Prostate gland (tissue), 2 donors: ENCODE measurements at regions not wholly inside any gene's neighbourhood (a gene's known extent, or its start where the extent isn't known, plus 50 kb on each side); places are given as distances from the start of the nearest gene placed in this dataset.
"Not testable (repeated sequence)": the region's sequence is repeated elsewhere in the genome, so short reads cannot be mapped to it uniquely, and the experiment has no call there.

ENCODE experiments used
- DNase-seq: peaks from one replicate; pipeline ENCODE4 v3.0.0-alpha.2; 2019; ENCODE audit warnings: low spot score
- H3K27ac ChIP-seq, 2 donors: fragments of 200-600 bp; sonication (generic); 2 replicates each; pipeline ENCODE4 v1.5.1; 2017 to 2019
- H3K27me3 ChIP-seq: fragments of 200-600 bp; sonication (generic); replicated peaks from 2 replicates; pipeline ENCODE4 v1.5.1; 2019; ENCODE audit not compliant: insufficient read depth
- H3K36me3 ChIP-seq, 2 donors: fragments of 200-600 bp; sonication (generic); 1 replicate in 1 of 2; 2 replicates in 1 of 2; pipeline versions ENCODE4 v1.5.1 to v1.8.1; 2017 to 2019
- H3K4me1 ChIP-seq: fragments of 200-600 bp; sonication (generic); replicated peaks from 2 replicates; pipeline ENCODE4 v1.5.1; 2019
- H3K4me3 ChIP-seq, 2 donors: fragments of 200-600 bp; sonication (generic); 2 replicates each; pipeline ENCODE4 v1.5.1; 2017 to 2019
- H3K9me3 ChIP-seq: fragments of 200-600 bp; sonication (generic); 2 replicates; pipeline ENCODE4 v1.5.1; 2017
- CTCF ChIP-seq, 4 experiments: fragments of 200-600 bp in 2 of 4; fragments of 450-650 bp in 2 of 4; sonication (generic) in 2 of 4; IDR thresholded peaks; 1 replicate in 3 of 4; 2 replicates in 1 of 4; pipeline ENCODE4 v1.5.1; 2016 to 2019; ENCODE audit warnings: antibody characterized with exemption in 4 of 4, mild to moderate bottlenecking in 2 of 4, moderate library complexity in 2 of 4
- POLR2A ChIP-seq: fragments of 450-650 bp; IDR thresholded peaks from one replicate; pipeline ENCODE4 v1.6.1; 2016; ENCODE audit warnings: antibody characterized with exemption, mild to moderate bottlenecking
- POLR2AphosphoS5 ChIP-seq: sonication (generic); formaldehyde crosslinking; IDR thresholded peaks from one replicate; pipeline ENCODE4 v1.6.1; 2017; ENCODE audit warnings: antibody characterized with exemption
- WGBS: methylation state at CpG from one replicate; pipeline ENCODE4 v1.1.5; 2018; 5-methylcytosine and 5-hydroxymethylcytosine counted together
- intact Hi-C: fragments of 100-400 bp; cut with DNase I; formaldehyde crosslinking; loops from one replicate; pipeline ENCODE4 v1.14.2; 2022

GRCh38 chr12:68538726-68539614 lies 71.7 kb upstream of the RAP1B start:
- Histone ChIP-seq H3K4me3 (no peak overlapping the region), H3K36me3 (no peaks in the 10 kb centered on the region), H3K4me1 (no peaks in the 10 kb centered on the region), H3K27me3 (no peaks in the 10 kb centered on the region), H3K27ac (peak overlapping the region in 1 of 2 donors; percentile 45), H3K9me3 (no peaks in the 10 kb centered on the region)
- WGBS = 18% methylated on average over 11 of the region's 11 CpGs
- DNase-seq = no peak
- TF ChIP-seq POLR2A (no peak), POLR2AphosphoS5 (no peak), CTCF (IDR thresholded peaks at IDR 0.05) (no peak)
- intact Hi-C loops = no loop called here

- Histone ChIP-seq H3K9me3 (no peaks in the 10 kb centered on the region), H3K4me3 (no peak overlapping the region), H3K27me3 (no peaks in the 10 kb centered on the region), H3K27ac (no peak overlapping the region), H3K4me1 (no peaks in the 10 kb centered on the region), H3K36me3 (no peaks in the 10 kb centered on the region)
- TF ChIP-seq POLR2A = no peak
- no peak for TF ChIP-seq CTCF (IDR thresholded peaks at IDR 0.05)
- no peak for TF ChIP-seq POLR2AphosphoS5
- no peak for DNase-seq
- WGBS = 24% methylated on average over 1 of the region's 1 CpG
- intact Hi-C loops = no loop called here
These were observed 71.1 kb upstream of the RAP1B start for GRCh38 chr12:68539615-68539952.

GRCh38 chr12:68540768-68541167 lies 69.9 kb upstream of the RAP1B start:
- H3K36me3 ChIP-seq, H3K4me1 ChIP-seq, intact Hi-C loops, H3K9me3 ChIP-seq, H3K4me3 ChIP-seq, DNase-seq, H3K27me3 ChIP-seq, H3K27ac ChIP-seq: not testable (repeated sequence)
- WGBS = 96% methylated on average over 5 of the region's 5 CpGs

- intact Hi-C loops, DNase-seq, H3K27me3 ChIP-seq, H3K4me1 ChIP-seq, H3K36me3 ChIP-seq, H3K9me3 ChIP-seq, H3K27ac ChIP-seq, H3K4me3 ChIP-seq: not testable (repeated sequence)
- WGBS = 91% methylated on average over 3 of the region's 3 CpGs
These were observed 63.4 kb upstream of the RAP1B start for GRCh38 chr12:68547318-68547717.

GRCh38 chr12:68552605-68553195 lies 58.0 kb upstream of the RAP1B start:
- H3K27ac ChIP-seq, H3K27me3 ChIP-seq, DNase-seq, intact Hi-C loops, H3K9me3 ChIP-seq, H3K4me1 ChIP-seq, H3K36me3 ChIP-seq, H3K4me3 ChIP-seq: not testable (repeated sequence)
- WGBS = 89% methylated on average over 2 of the region's 2 CpGs

- no peak overlapping the region for H3K27ac ChIP-seq
- WGBS = 31% methylated on average over 5 of the region's 5 CpGs
- no peak for TF ChIP-seq CTCF (IDR thresholded peaks at IDR 0.05)
- no peak for TF ChIP-seq POLR2AphosphoS5
- no peak for TF ChIP-seq POLR2A
- DNase-seq = no peak
- no peaks in the 10 kb centered on the region for H3K36me3 ChIP-seq
- H3K4me1 ChIP-seq = no peaks in the 10 kb centered on the region
- no peaks in the 10 kb centered on the region for H3K9me3 ChIP-seq
- no peaks in the 10 kb centered on the region for H3K27me3 ChIP-seq
- intact Hi-C loops = no loop called here
- no peak overlapping the region for H3K4me3 ChIP-seq
These were observed 53.5 kb upstream of the RAP1B start for GRCh38 chr12:68557011-68557730.
